Ascending aorta (tissue), 2 donors: ENCODE measurements at regions not wholly inside any gene's neighbourhood (a gene's known extent, or its start where the extent isn't known, plus 50 kb on each side); places are given as distances from the start of the nearest gene placed in this dataset.

Source experiments
- DNase-seq, 2 donors: peaks; one replicate each; pipeline ENCODE4 v3.0.0-alpha.2; 2019; ENCODE audit warnings: low spot score in 2 of 2
- H3K27ac ChIP-seq, 2 donors: fragments of 200-600 bp; sonication (generic); one replicate each; pipeline ENCODE4 v1.5.1; 2016 to 2017; ENCODE audit warnings: mild to moderate bottlenecking in 1 of 2
- H3K27me3 ChIP-seq: fragments of 200-600 bp; sonication (generic); one replicate; pipeline ENCODE4 v1.5.1; 2017
- H3K36me3 ChIP-seq, 2 donors: fragments of 200-600 bp; sonication (generic); one replicate each; pipeline ENCODE4 v1.5.1; 2016
- H3K4me1 ChIP-seq, 2 donors: fragments of 200-600 bp; sonication (generic); one replicate each; pipeline ENCODE4 v1.5.1; 2016 to 2017; ENCODE audit warnings: mild to moderate bottlenecking in 1 of 2
- H3K4me3 ChIP-seq, 2 donors: fragments of 200-600 bp; sonication (generic); one replicate each; pipeline ENCODE4 v1.5.1; 2016 to 2017; ENCODE audit warnings: mild to moderate bottlenecking in 1 of 2
- H3K9me3 ChIP-seq, 2 donors: fragments of 200-600 bp; sonication (generic); one replicate each; pipeline ENCODE4 v1.5.1; 2016
- CTCF ChIP-seq, 3 experiments: fragments of 200-600 bp in 2 of 3; fragments of 450-650 bp in 1 of 3; sonication (generic) in 2 of 3; IDR thresholded peaks; one replicate each; pipeline ENCODE4 v1.5.1; 2016 to 2019; ENCODE audit warnings: antibody characterized with exemption in 3 of 3, mild to moderate bottlenecking in 1 of 3, moderate library complexity in 1 of 3
- intact Hi-C: fragments of 100-400 bp; cut with DNase I; formaldehyde crosslinking; loops from one replicate; pipeline ENCODE4 v1.15.1; 2023

- H3K4me1 ChIP-seq = no peaks in the 10 kb centered on the region
- no peak for DNase-seq
- intact Hi-C loops = loop anchor here (10.0 kb wide), 1 partner anchor 1633 kb away; no protein-coding TSS in a partner anchor
- no peak for TF ChIP-seq CTCF (IDR thresholded peaks at IDR 0.05)
- no peaks in the 10 kb centered on the region for H3K9me3 ChIP-seq
- H3K27ac ChIP-seq = no peak overlapping the region
- no peaks in the 10 kb centered on the region for H3K27me3 ChIP-seq
- no peak overlapping the region for H3K4me3 ChIP-seq
- H3K36me3 ChIP-seq = no peaks in the 10 kb centered on the region
These were observed 143.5 kb downstream of the INSIG2 start for GRCh38 chr2:118231759-118232158.

GRCh38 chr2:118227698-118228508 is 139.6 kb downstream of the INSIG2 start:
- H3K4me3 ChIP-seq = no peak overlapping the region
- intact Hi-C loops = no loop called here
- H3K4me1 ChIP-seq = peaks cover 0 to 11% of the 10 kb centered on the region in 2 donors
- H3K27ac ChIP-seq = no peak overlapping the region
- H3K9me3 ChIP-seq = no peaks in the 10 kb centered on the region
- no peak for DNase-seq
- H3K27me3 ChIP-seq = peaks cover 24% of the 10 kb centered on the region
- no peaks in the 10 kb centered on the region for H3K36me3 ChIP-seq
- TF ChIP-seq CTCF (IDR thresholded peaks at IDR 0.05) = no peak

GRCh38 chr2:118225666-118226065 is 137.4 kb downstream of the INSIG2 start:
- no peak for DNase-seq

GRCh38 chr2:118224895-118225311 is 136.6 kb downstream of the INSIG2 start:
- H3K9me3 ChIP-seq = no peaks in the 10 kb centered on the region
- intact Hi-C loops = loop anchor here (5.0 kb wide), 1 partner anchor 632 kb away; no protein-coding TSS in a partner anchor
- TF ChIP-seq CTCF (IDR thresholded peaks at IDR 0.05) = no peak
- peak overlapping the region; percentile 47 to 57 for H3K4me3 ChIP-seq
- H3K27ac ChIP-seq = no peak overlapping the region
- no peaks in the 10 kb centered on the region for H3K36me3 ChIP-seq
- H3K27me3 ChIP-seq = peaks cover 24% of the 10 kb centered on the region
- H3K4me1 ChIP-seq = peaks cover 0 to 11% of the 10 kb centered on the region in 2 donors
- DNase-seq = no peak

More at GRCh38 chr2:118225666-118226065, 137.4 kb downstream of the INSIG2 start:
- Histone ChIP-seq H3K27ac (no peak overlapping the region), H3K4me1 (peaks cover 0 to 11% of the 10 kb centered on the region in 2 donors), H3K4me3 (no peak overlapping the region), H3K36me3 (no peaks in the 10 kb centered on the region), H3K9me3 (no peaks in the 10 kb centered on the region), H3K27me3 (peaks cover 24% of the 10 kb centered on the region)
- intact Hi-C loops = no loop called here
- no peak for TF ChIP-seq CTCF (IDR thresholded peaks at IDR 0.05)

GRCh38 chr2:118223992-118224894 is 136.0 kb downstream of the INSIG2 start:
- peaks cover 0 to 11% of the 10 kb centered on the region in 2 donors for H3K4me1 ChIP-seq
- H3K27me3 ChIP-seq = peaks cover 24% of the 10 kb centered on the region
- no peaks in the 10 kb centered on the region for H3K9me3 ChIP-seq
- intact Hi-C loops = loop anchor here (5.0 kb wide), 1 partner anchor 633 kb away; no protein-coding TSS in a partner anchor
- no peak overlapping the region for H3K27ac ChIP-seq
- no peak for TF ChIP-seq CTCF (IDR thresholded peaks at IDR 0.05)
- H3K36me3 ChIP-seq = no peaks in the 10 kb centered on the region
- H3K4me3 ChIP-seq = peak overlapping the region; percentile 47 to 57
- DNase-seq = no peak
